SU-DHL-6 (cell line): ENCODE measurements at regions not wholly inside any gene's neighbourhood (a gene's known extent, or its start where the extent isn't known, plus 50 kb on each side); places are given as distances from the start of the nearest gene placed in this dataset.

Experiments
- CTCF ChIP-seq: fragments of 200-600 bp; sonication (generic); IDR thresholded peaks from one replicate; pipeline ENCODE4 v1.5.1; 2017; ENCODE audit warnings: antibody characterized with exemption, mild to moderate bottlenecking, low read length, moderate library complexity; ENCODE audit not compliant: insufficient read depth, poor library complexity, severe bottlenecking
- EZH2phosphoT487 ChIP-seq: fragments of 200-600 bp; sonication (generic), shearing (Covaris generic); conservative IDR thresholded peaks from 2 replicates; pipeline ENCODE4 v1.6.1; 2018; ENCODE audit warnings: mild to moderate bottlenecking, antibody characterized with exemption, low read length, moderate library complexity, mixed read lengths

GRCh38 chr5:57408285-57408684 is 74.3 kb downstream of the ACTBL2 start:
- TF ChIP-seq CTCF (no peak), EZH2phosphoT487 (no peak)
